ENCODE measurements at regions not wholly inside any gene's neighbourhood (a gene's known extent, or its start where the extent isn't known, plus 50 kb on each side); places are given as distances from the start of the nearest gene placed in this dataset.
A peak's percentile ranks its signal among the peaks of the same experiment; 100 is the strongest.

GRCh38 chr12:18899162-18899561 lies 161.2 kb downstream of the CAPZA3 start:
- DNase-seq (ENCODE audit: low read depth) = no peak

- DNase-seq (ENCODE audit: low read depth) = no peak
Measured at GRCh38 chr12:18899678-18900317, 161.9 kb downstream of the CAPZA3 start.

DNA sequence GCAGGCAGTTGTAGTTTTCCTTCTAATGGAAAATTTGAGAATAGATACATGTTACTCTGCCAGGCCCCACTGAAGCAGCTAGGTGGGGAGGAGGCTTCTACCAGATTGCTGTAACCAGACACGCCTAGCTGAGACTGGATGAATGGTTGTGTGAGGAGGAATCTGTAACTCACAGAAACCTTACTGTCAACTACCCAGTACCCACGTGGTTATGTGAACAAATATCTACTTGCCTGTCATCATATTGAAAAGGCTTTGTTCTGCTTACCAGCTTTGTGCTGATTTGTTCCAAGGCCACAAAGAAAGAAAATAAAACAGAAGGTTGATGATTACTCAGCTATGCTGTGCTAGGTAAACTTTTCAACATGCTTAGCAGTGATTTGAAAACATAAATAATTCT lies 167.2 kb downstream of the CAPZA3 start:
- no peak for DNase-seq (ENCODE audit: low read depth)

- no peak for DNase-seq (ENCODE audit: low read depth)
Measured at GRCh38 chr12:18906395-18906794, 168.5 kb downstream of the CAPZA3 start.

- DNase-seq (ENCODE audit: low read depth) = no peak
Measured at GRCh38 chr12:18907127-18907526, 169.2 kb downstream of the CAPZA3 start.

GRCh38 chr12:18907728-18908127 lies 169.8 kb downstream of the CAPZA3 start:
- DNase-seq (ENCODE audit: low read depth) = no peak

DNA sequence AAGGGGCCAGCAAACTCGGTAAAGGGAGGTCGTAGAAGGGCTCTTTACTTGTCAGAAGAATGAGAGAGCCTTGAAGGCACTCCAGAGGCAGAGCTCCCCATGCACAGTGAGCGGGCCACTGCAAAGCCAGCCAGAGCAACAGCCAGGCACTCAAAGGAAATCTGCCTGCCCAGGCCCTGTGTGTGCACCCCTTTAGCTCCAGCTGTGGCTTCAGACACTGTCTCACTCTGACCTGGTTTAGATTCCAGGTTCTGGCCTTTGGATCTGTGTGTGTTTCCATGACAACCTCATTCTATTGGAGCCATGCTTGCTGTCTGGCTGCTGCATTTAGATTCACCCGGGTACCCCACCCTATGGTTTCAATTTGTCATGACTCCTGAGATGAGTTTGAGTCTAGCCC lies 170.3 kb downstream of the CAPZA3 start:
- DNase-seq (ENCODE audit: low read depth) = no peak

- no peak for DNase-seq (ENCODE audit: low read depth)
Measured at GRCh38 chr12:18919871-18920511, 182.1 kb downstream of the CAPZA3 start.

DNA sequence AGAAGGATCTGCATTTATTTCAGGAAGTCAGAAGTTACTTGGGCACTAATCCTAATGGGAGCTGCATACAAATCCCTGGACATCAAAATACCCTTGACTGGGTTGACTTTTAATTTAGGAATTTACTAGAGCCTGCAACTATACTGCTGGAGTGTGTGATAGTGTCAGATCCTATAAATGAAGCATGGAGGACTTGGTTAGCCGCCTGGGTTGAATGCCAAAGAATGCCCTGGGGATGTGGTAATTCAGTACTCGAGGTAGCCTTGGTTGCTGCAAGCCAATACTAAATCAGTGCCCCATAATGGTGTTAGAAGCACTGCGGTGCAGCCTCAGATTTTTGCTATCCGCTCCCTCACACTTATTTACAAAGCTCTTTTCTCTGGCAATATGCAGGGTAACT lies 184.9 kb downstream of the CAPZA3 start:
- DNase-seq (ENCODE audit: low read depth) = no peak

- no peak for DNase-seq (ENCODE audit: low read depth)
Measured at GRCh38 chr12:18923721-18924120, 185.8 kb downstream of the CAPZA3 start.

- no peak for DNase-seq (ENCODE audit: low read depth)
Measured at GRCh38 chr12:18926188-18926587, 188.3 kb downstream of the CAPZA3 start.

GRCh38 chr12:18932211-18932610 lies 194.3 kb downstream of the CAPZA3 start:
- no peak for DNase-seq (ENCODE audit: low read depth)

DNA sequence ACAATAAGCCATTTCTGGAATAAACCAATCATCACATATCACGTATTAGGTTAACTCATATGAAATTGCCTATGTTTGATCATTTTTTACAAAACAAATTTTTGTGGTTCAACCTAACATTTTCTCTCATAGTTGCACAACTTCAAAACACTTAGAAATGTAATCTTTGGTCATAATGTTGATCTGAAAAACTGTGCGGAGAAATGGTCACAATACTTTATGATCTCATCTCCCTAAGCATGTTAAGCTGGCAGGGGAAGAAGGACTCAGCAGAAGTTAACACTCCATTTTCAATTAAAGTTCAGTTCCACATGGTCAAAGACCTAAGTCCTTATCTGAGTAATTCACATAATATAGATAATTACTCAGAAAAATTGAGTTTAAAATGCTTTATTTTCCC lies 194.8 kb downstream of the CAPZA3 start:
- DNase-seq (ENCODE audit: low read depth) = no peak

GRCh38 chr12:18935371-18935965 lies 194.1 kb upstream of the PLEKHA5 start:
- DNase-seq (ENCODE audit: low read depth) = no peak

GRCh38 chr12:18939051-18939450 lies 190.5 kb upstream of the PLEKHA5 start:
- DNase-seq (ENCODE audit: low read depth) = no peak

GRCh38 chr12:18942669-18943068 lies 186.9 kb upstream of the PLEKHA5 start:
- DNase-seq (ENCODE audit: low read depth) = no peak

DNA sequence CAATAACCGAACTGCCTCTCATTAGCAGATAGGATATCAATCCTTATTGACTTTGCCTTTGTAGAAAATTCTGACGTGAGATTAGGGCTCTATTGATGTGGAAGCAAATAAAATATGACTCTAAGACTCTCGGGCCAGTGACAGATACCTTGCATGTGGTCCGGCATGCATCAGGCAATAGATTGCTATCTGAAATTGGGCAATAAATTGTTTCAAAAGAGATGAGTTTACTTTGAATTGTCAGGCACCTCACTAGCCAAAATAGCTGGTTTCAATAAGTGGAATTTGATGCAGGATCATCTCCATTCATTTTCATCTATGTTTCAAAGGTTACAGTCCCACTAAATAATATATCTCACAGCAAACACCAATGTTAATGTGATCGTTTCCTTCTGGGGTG lies 186.3 kb upstream of the PLEKHA5 start:
- DNase-seq (ENCODE audit: low read depth) = no peak

- no peak for DNase-seq (ENCODE audit: low read depth)
Measured at GRCh38 chr12:18946106-18946505, 183.4 kb upstream of the PLEKHA5 start.

DNA sequence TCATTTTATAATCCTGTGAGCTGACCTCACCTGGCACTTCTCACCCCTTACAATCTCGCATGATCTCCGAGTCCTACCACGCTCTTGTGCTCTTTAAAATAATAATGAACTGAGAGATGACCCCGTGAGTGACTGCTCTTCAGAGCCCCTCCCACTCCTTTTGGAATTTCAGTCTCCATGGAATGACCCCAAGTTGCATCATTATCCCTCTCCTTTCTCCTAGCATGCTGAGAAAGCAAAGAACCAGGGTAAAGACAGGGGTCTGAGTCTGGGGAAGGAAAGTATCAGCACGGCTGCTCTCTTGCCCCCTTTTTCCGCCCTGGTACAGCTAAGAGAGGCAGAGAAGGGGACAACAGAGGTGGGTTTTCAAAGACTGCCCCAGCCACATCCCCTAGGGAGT lies 178.3 kb upstream of the PLEKHA5 start:
- DNase-seq (ENCODE audit: low read depth) = no peak

- DNase-seq (ENCODE audit: low read depth) = no peak
Measured at GRCh38 chr12:18953505-18953904, 176.0 kb upstream of the PLEKHA5 start.

DNA sequence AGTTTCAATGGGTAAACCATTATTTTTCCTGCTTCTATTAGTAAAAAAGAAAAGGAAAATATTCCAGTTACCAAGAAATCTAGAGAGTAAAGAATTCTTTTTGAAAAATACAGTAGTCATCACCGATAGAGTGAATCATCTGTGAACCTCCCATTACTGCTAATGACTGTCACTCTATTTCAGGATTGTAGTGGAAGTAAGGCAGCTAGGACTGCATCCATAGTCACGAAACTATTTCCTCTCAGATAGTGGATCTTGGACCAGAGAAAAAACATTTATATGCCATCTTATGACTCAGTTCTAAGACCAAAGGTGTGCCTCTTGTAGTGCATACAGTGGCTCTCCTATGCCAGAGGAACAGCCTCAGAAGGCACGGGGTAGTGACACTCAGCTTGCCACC lies 173.9 kb upstream of the PLEKHA5 start:
- DNase-seq (ENCODE audit: low read depth) = peak; percentile 2

- no peak for DNase-seq (ENCODE audit: low read depth)
Measured at GRCh38 chr12:18965203-18965602, 164.3 kb upstream of the PLEKHA5 start.

DNA sequence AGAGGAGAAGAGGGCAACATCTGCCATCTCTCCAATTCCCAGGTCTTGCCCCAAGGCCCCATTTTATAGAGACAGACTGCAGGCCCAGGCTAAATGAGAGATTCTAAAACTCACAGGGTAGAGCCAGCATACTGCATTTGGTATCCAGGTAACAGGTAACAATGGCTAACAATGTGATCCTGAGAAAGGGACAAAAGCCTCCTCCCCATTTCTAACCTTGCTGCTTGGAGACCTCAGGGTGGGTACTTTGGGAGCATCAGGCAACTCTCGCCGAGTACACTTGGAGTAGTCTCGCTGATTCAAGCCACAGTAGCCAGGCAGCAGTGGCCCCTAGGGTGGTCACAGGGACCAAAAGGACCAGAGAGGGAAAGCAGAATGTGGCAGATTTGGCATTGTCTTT lies 162.6 kb upstream of the PLEKHA5 start:
- DNase-seq (ENCODE audit: low read depth) = no peak

- DNase-seq (ENCODE audit: low read depth) = no peak
Measured at GRCh38 chr12:18967814-18968213, 161.7 kb upstream of the PLEKHA5 start.

Data from Daoy (cell line).